WTC11 (cell line): ENCODE measurements at regions not wholly inside any gene's neighbourhood (a gene's known extent, or its start where the extent isn't known, plus 50 kb on each side); places are given as distances from the start of the nearest gene placed in this dataset.

Experiments
- ATF3 ChIP-seq: sonication (generic); formaldehyde crosslinking; conservative IDR thresholded peaks from 2 replicates; pipeline ENCODE4 v1.8.1; 2022; ENCODE audit warnings: mild to moderate bottlenecking, missing genetic modification reagents
- CTCF ChIP-seq: fragments of 200-600 bp; IDR thresholded peaks from 2 replicates; pipeline ENCODE4 v1.8.0; 2022; ENCODE audit warnings: antibody characterized with exemption
- ETV6 ChIP-seq: sonication (generic); formaldehyde crosslinking; IDR thresholded peaks from 2 replicates; pipeline ENCODE4 v1.8.1; 2022; ENCODE audit warnings: mild to moderate bottlenecking, missing genetic modification reagents
- FOXP1 ChIP-seq: sonication (generic); formaldehyde crosslinking; IDR thresholded peaks from 2 replicates; pipeline ENCODE4 v1.8.0; 2022; ENCODE audit warnings: missing genetic modification reagents, mild to moderate bottlenecking, moderate library complexity, borderline replicate concordance
- IRF1 ChIP-seq: sonication (generic); formaldehyde crosslinking; IDR thresholded peaks from 2 replicates; pipeline ENCODE4 v1.8.0; 2023; ENCODE audit warnings: missing genetic modification reagents
- JUN ChIP-seq: sonication (generic); formaldehyde crosslinking; IDR thresholded peaks from 2 replicates; pipeline ENCODE4 v1.8.0; 2023; ENCODE audit warnings: mild to moderate bottlenecking, missing genetic modification reagents
- NFYB ChIP-seq: sonication (generic); formaldehyde crosslinking; conservative IDR thresholded peaks from 2 replicates; pipeline ENCODE4 v1.8.0; 2022; ENCODE audit warnings: low read depth, missing genetic modification reagents
- SP1 ChIP-seq: sonication (generic); formaldehyde crosslinking; conservative IDR thresholded peaks from 2 replicates; pipeline ENCODE4 v1.8.1; 2022; ENCODE audit warnings: missing genetic modification reagents
- ZMAT4 ChIP-seq: fragments of 250-450 bp; sonication (Bioruptor Pico); IDR thresholded peaks from 2 replicates; pipeline ENCODE4 v1.9.0; 2021; ENCODE audit warnings: mild to moderate bottlenecking
- ZNF423 ChIP-seq: fragments of 250-450 bp; sonication (Bioruptor Pico); IDR thresholded peaks from 2 replicates; pipeline ENCODE4 v2.1.2; 2022; ENCODE audit warnings: mild to moderate bottlenecking, moderate library complexity
- TF ChIP-seq, protein P1 (sequence below): sonication (generic); formaldehyde crosslinking; IDR thresholded peaks from 2 replicates; pipeline ENCODE4 v1.8.0; 2022; ENCODE audit warnings: mild to moderate bottlenecking, missing genetic modification reagents

GRCh38 chr4:4608214-4608537 lies 66.3 kb upstream of the STX18 start:
- TF ChIP-seq, protein P1, sequence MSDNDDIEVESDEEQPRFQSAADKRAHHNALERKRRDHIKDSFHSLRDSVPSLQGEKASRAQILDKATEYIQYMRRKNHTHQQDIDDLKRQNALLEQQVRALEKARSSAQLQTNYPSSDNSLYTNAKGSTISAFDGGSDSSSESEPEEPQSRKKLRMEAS (CRISPR knock-in tag), result no peak
- TF ChIP-seq CTCF, result no peak
- no peak for TF ChIP-seq ATF3
- TF ChIP-seq ETV6, result no peak
- TF ChIP-seq JUN (CRISPR knock-in tag), result no peak
- no peak for TF ChIP-seq SP1 (CRISPR knock-in tag)
- no peak for TF ChIP-seq ZNF423 (CRISPR knock-in tag)
- no peak for TF ChIP-seq IRF1 (CRISPR knock-in tag)
- TF ChIP-seq NFYB (CRISPR knock-in tag), result no peak
- no peak for TF ChIP-seq FOXP1 (CRISPR knock-in tag)
- no peak for TF ChIP-seq ZMAT4
